Astrocyte (in vitro differentiated cells and primary cell): ENCODE measurements at regions not wholly inside any gene's neighbourhood (a gene's known extent, or its start where the extent isn't known, plus 50 kb on each side); places are given as distances from the start of the nearest gene placed in this dataset.

Source experiments
- DNase-seq: peaks from one replicate; pipeline ENCODE4 v3.0.0-alpha.2; 2010; ENCODE audit warnings: low read depth
- FAIRE-seq: peaks from 2 replicates; lab custom pipeline; 2011; peaks lifted over from hg19 to GRCh38; lab: Jason Lieb, UNC
- H2AFZ ChIP-seq: 2 replicates; pipeline ENCODE4 v1.6.0; 2012; ENCODE audit warnings: low read depth, low read length, inconsistent platforms
- H3K27ac ChIP-seq: 2 replicates; pipeline ENCODE4 v1.5.1; 2011; ENCODE audit warnings: low read depth, low read length, inconsistent platforms
- H3K27me3 ChIP-seq: 2 replicates; pipeline ENCODE4 v1.6.0; 2011; ENCODE audit warnings: low read length, inconsistent platforms; ENCODE audit not compliant: insufficient read depth
- H3K36me3 ChIP-seq: 2 replicates; pipeline ENCODE4 v1.5.1; 2011; ENCODE audit warnings: low read length, inconsistent platforms; ENCODE audit not compliant: insufficient read depth
- H3K4me1 ChIP-seq: 2 replicates; pipeline ENCODE4 v1.5.1; 2011; ENCODE audit warnings: low read length, inconsistent platforms; ENCODE audit not compliant: insufficient read depth
- H3K4me2 ChIP-seq: 2 replicates; pipeline ENCODE4 v1.6.0; 2012; ENCODE audit warnings: low read length, inconsistent platforms
- H3K4me3 ChIP-seq: 2 replicates; pipeline ENCODE4 v1.5.1; 2011; ENCODE audit warnings: low read depth, mild to moderate bottlenecking, low read length, inconsistent platforms; ENCODE audit not compliant: insufficient read depth
- H3K79me2 ChIP-seq: 2 replicates; pipeline ENCODE4 v1.6.0; 2012; ENCODE audit warnings: mild to moderate bottlenecking, low read length, inconsistent platforms; ENCODE audit not compliant: insufficient read depth
- H3K9ac ChIP-seq: 2 replicates; pipeline ENCODE4 v1.6.0; 2012; ENCODE audit warnings: mild to moderate bottlenecking, low read length, inconsistent platforms
- H3K9me3 ChIP-seq: 2 replicates; pipeline ENCODE4 v1.5.1; 2012; ENCODE audit warnings: low read depth, mild to moderate bottlenecking, low read length, inconsistent platforms; ENCODE audit not compliant: insufficient read depth
- H4K20me1 ChIP-seq: 2 replicates; pipeline ENCODE4 v1.6.0; 2012; ENCODE audit warnings: low read length, inconsistent platforms; ENCODE audit not compliant: insufficient read depth
- H3K27ac Mint-ChIP-seq: one replicate; pipeline ENCODE4 v1.8.0; 2021; ENCODE audit warnings: mild to moderate bottlenecking, mixed read lengths; ENCODE audit not compliant: unreplicated experiment
- H3K27me3 Mint-ChIP-seq: one replicate; pipeline ENCODE4 v1.8.0; 2021; ENCODE audit warnings: low read depth, mixed read lengths; ENCODE audit not compliant: unreplicated experiment
- H3K36me3 Mint-ChIP-seq: one replicate; pipeline ENCODE4 v1.8.0; 2021; ENCODE audit warnings: low read depth, mixed read lengths; ENCODE audit not compliant: unreplicated experiment
- H3K4me1 Mint-ChIP-seq: one replicate; pipeline ENCODE4 v1.8.0; 2021; ENCODE audit warnings: low read depth, mixed read lengths; ENCODE audit not compliant: unreplicated experiment
- H3K4me3 Mint-ChIP-seq: one replicate; pipeline ENCODE4 v1.8.0; 2021; ENCODE audit warnings: mild to moderate bottlenecking, moderate library complexity, mixed read lengths; ENCODE audit not compliant: unreplicated experiment
- H3K9me3 Mint-ChIP-seq: one replicate; pipeline ENCODE4 v1.8.0; 2021; ENCODE audit warnings: mild to moderate bottlenecking, mixed read lengths; ENCODE audit not compliant: unreplicated experiment
- CTCF ChIP-seq: IDR thresholded peaks from 2 replicates; pipeline ENCODE4 v1.5.1; 2011; ENCODE audit warnings: low read depth, mild to moderate bottlenecking, inconsistent platforms, low read length, moderate library complexity; ENCODE audit not compliant: insufficient read depth
- EZH2 ChIP-seq: IDR thresholded peaks from 2 replicates; pipeline ENCODE4 v1.6.1; 2012; ENCODE audit warnings: mild to moderate bottlenecking, low read length, inconsistent platforms; ENCODE audit not compliant: insufficient read depth

GRCh38 chr7:145156834-145157233 lies 321.0 kb upstream of the TPK1 start:
- no peaks in the 10 kb centered on the region for H3K27me3 ChIP-seq
- no peaks in the 10 kb centered on the region for H3K9me3 Mint-ChIP-seq
- H3K36me3 ChIP-seq: no peaks in the 10 kb centered on the region

GRCh38 chr7:145152589-145152988 lies 316.7 kb upstream of the TPK1 start:
- no peak overlapping the region for H3K4me3 ChIP-seq
- no peak overlapping the region for H2AFZ ChIP-seq

More at GRCh38 chr7:145156834-145157233, 321.0 kb upstream of the TPK1 start:
- Histone ChIP-seq H4K20me1 (no peaks in the 10 kb centered on the region), H3K9me3 (peaks cover 5% of the 10 kb centered on the region), H3K4me2 (no peak overlapping the region), H2AFZ (no peak overlapping the region), H3K9ac (no peak overlapping the region), H3K79me2 (no peaks in the 10 kb centered on the region), H3K27ac (no peak overlapping the region), H3K4me1 (no peaks in the 10 kb centered on the region), H3K4me3 (no peak overlapping the region)
- no peaks in the 10 kb centered on the region for H3K36me3 Mint-ChIP-seq
- no peaks in the 10 kb centered on the region for H3K27me3 Mint-ChIP-seq
- no peak for DNase-seq
- no peak overlapping the region for H3K4me3 Mint-ChIP-seq
- no peaks in the 10 kb centered on the region for H3K4me1 Mint-ChIP-seq
- no peak for TF ChIP-seq CTCF
- TF ChIP-seq EZH2: no peak
- no peak overlapping the region for H3K27ac Mint-ChIP-seq
- FAIRE-seq: no peak

GRCh38 chr7:145151676-145152075 lies 315.8 kb upstream of the TPK1 start:
- H3K36me3 Mint-ChIP-seq: no peaks in the 10 kb centered on the region

More at GRCh38 chr7:145152589-145152988, 316.7 kb upstream of the TPK1 start:
- no peaks in the 10 kb centered on the region for H3K79me2 ChIP-seq
- DNase-seq: no peak
- H3K9me3 Mint-ChIP-seq: peaks cover 2% of the 10 kb centered on the region
- no peak overlapping the region for H3K27ac Mint-ChIP-seq
- no peak overlapping the region for H3K27ac ChIP-seq
- no peak for TF ChIP-seq CTCF
- FAIRE-seq: no peak
- no peaks in the 10 kb centered on the region for H4K20me1 ChIP-seq
- no peak overlapping the region for H3K4me3 Mint-ChIP-seq
- H3K27me3 ChIP-seq: no peaks in the 10 kb centered on the region
- H3K4me2 ChIP-seq: no peak overlapping the region
- no peak overlapping the region for H3K9ac ChIP-seq
- no peaks in the 10 kb centered on the region for H3K9me3 ChIP-seq
- H3K27me3 Mint-ChIP-seq: no peaks in the 10 kb centered on the region
- no peaks in the 10 kb centered on the region for H3K4me1 ChIP-seq
- no peaks in the 10 kb centered on the region for H3K36me3 Mint-ChIP-seq
- H3K36me3 ChIP-seq: no peaks in the 10 kb centered on the region
- no peaks in the 10 kb centered on the region for H3K4me1 Mint-ChIP-seq

More at GRCh38 chr7:145151676-145152075, 315.8 kb upstream of the TPK1 start:
- Mint-ChIP-seq H3K27ac (no peak overlapping the region), H3K9me3 (peaks cover 2% of the 10 kb centered on the region), H3K4me1 (no peaks in the 10 kb centered on the region), H3K27me3 (no peaks in the 10 kb centered on the region), H3K4me3 (no peak overlapping the region)
- H3K4me3 ChIP-seq: no peak overlapping the region
- H3K4me2 ChIP-seq: no peak overlapping the region
- no peak overlapping the region for H3K27ac ChIP-seq
- H3K9ac ChIP-seq: no peak overlapping the region
- TF ChIP-seq EZH2 (no peak), CTCF (no peak)
- H2AFZ ChIP-seq: no peak overlapping the region
- FAIRE-seq: no peak
- H3K4me1 ChIP-seq: no peaks in the 10 kb centered on the region
- H3K9me3 ChIP-seq: no peaks in the 10 kb centered on the region
- H3K79me2 ChIP-seq: no peaks in the 10 kb centered on the region
- no peaks in the 10 kb centered on the region for H3K36me3 ChIP-seq
- no peak for DNase-seq
- no peaks in the 10 kb centered on the region for H4K20me1 ChIP-seq
- no peaks in the 10 kb centered on the region for H3K27me3 ChIP-seq
